ENCODE measurements at regions not wholly inside any gene's neighbourhood (a gene's known extent, or its start where the extent isn't known, plus 50 kb on each side); places are given as distances from the start of the nearest gene placed in this dataset.
"Not testable (repeated sequence)": the region's sequence is repeated elsewhere in the genome, so short reads cannot be mapped to it uniquely, and the experiment has no call there.

DNA sequence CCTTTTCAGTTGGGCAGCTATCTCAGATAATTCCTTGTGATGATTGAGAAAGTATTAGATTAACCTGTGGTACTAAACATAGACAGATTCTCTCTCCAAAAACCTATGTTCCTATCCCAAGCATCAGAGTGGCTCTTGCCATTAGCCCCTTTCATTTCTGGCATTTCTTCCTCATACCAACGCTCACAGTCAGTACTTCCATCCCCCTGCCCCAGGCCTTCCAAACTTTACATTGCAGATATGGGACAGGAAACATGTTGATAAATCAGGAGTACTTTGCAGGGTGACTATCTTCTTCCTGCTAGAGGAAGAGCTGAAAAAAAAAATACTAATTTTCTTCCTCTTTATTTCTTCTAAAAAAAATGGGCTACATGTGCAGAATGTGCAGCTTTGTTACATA, 442.6 kb upstream of the RGMB start:
- no peaks in the 10 kb centered on the region for H3K36me3 ChIP-seq (ENCODE audit: control insufficient read depth, insufficient read depth, low read length)
- no peak for DNase-seq (ENCODE audit: extremely low read depth, insufficient read length)
- H3K27me3 ChIP-seq (replicated peaks; ENCODE audit: control insufficient read depth, insufficient read depth, low read length): no peaks in the 10 kb centered on the region
- TF ChIP-seq, protein P1, sequence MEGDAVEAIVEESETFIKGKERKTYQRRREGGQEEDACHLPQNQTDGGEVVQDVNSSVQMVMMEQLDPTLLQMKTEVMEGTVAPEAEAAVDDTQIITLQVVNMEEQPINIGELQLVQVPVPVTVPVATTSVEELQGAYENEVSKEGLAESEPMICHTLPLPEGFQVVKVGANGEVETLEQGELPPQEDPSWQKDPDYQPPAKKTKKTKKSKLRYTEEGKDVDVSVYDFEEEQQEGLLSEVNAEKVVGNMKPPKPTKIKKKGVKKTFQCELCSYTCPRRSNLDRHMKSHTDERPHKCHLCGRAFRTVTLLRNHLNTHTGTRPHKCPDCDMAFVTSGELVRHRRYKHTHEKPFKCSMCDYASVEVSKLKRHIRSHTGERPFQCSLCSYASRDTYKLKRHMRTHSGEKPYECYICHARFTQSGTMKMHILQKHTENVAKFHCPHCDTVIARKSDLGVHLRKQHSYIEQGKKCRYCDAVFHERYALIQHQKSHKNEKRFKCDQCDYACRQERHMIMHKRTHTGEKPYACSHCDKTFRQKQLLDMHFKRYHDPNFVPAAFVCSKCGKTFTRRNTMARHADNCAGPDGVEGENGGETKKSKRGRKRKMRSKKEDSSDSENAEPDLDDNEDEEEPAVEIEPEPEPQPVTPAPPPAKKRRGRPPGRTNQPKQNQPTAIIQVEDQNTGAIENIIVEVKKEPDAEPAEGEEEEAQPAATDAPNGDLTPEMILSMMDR (IDR thresholded peaks at IDR 0.05; ENCODE audit: insufficient read depth, low read length, poor library complexity, severe bottlenecking): no peak
- no peak overlapping the region for H3K4me3 ChIP-seq (replicated peaks; ENCODE audit: low read depth, low read length)

DNA sequence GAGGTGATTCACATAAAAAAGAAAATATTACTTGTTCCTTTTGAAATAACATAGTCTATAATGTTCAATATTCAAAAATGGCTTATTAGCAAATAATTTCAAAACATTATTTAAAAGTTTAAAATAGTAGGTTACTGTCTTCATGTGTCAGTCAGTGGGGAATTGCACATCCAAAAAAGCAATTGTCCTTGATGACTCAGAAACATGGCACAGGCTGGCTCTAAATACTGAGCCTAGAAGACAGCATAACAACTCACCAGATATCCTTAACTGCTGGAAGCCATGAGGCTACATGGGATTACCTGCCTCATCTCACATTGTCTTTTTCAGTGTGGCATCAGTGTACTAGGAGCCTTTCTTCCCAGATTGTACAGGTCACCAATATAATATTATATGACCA, 439.5 kb upstream of the RGMB start:
- no peak overlapping the region for H3K4me3 ChIP-seq (replicated peaks; ENCODE audit: low read depth, low read length)
- H3K27me3 ChIP-seq (replicated peaks; ENCODE audit: control insufficient read depth, insufficient read depth, low read length): no peaks in the 10 kb centered on the region
- no peaks in the 10 kb centered on the region for H3K36me3 ChIP-seq (ENCODE audit: control insufficient read depth, insufficient read depth, low read length)
- TF ChIP-seq, protein P1 (IDR thresholded peaks at IDR 0.05; ENCODE audit: insufficient read depth, low read length, poor library complexity, severe bottlenecking): no peak
- no peak for DNase-seq (ENCODE audit: extremely low read depth, insufficient read length)

- no peak for DNase-seq (ENCODE audit: extremely low read depth, insufficient read length)
- H3K36me3 ChIP-seq (ENCODE audit: control insufficient read depth, insufficient read depth, low read length): no peaks in the 10 kb centered on the region
- H3K27me3 ChIP-seq (replicated peaks; ENCODE audit: control insufficient read depth, insufficient read depth, low read length): no peaks in the 10 kb centered on the region
- TF ChIP-seq, protein P1 (IDR thresholded peaks at IDR 0.05; ENCODE audit: insufficient read depth, low read length, poor library complexity, severe bottlenecking): no peak
- no peak overlapping the region for H3K4me3 ChIP-seq (replicated peaks; ENCODE audit: low read depth, low read length)
Observed at GRCh38 chr5:98334946-98335345, 438.5 kb upstream of the RGMB start.

- no peak for DNase-seq (ENCODE audit: extremely low read depth, insufficient read length)
- no peak overlapping the region for H3K4me3 ChIP-seq (replicated peaks; ENCODE audit: low read depth, low read length)
- TF ChIP-seq, protein P1 (IDR thresholded peaks at IDR 0.05; ENCODE audit: insufficient read depth, low read length, poor library complexity, severe bottlenecking): no peak
- H3K27me3 ChIP-seq (replicated peaks; ENCODE audit: control insufficient read depth, insufficient read depth, low read length): no peaks in the 10 kb centered on the region
- H3K36me3 ChIP-seq (ENCODE audit: control insufficient read depth, insufficient read depth, low read length): no peaks in the 10 kb centered on the region
Observed at GRCh38 chr5:98339141-98339848, 434.2 kb upstream of the RGMB start.

- Histone ChIP-seq H3K36me3 (ENCODE audit: control insufficient read depth, insufficient read depth, low read length) (no peaks in the 10 kb centered on the region), H3K4me3 (replicated peaks; ENCODE audit: low read depth, low read length) (no peak overlapping the region), H3K27me3 (replicated peaks; ENCODE audit: control insufficient read depth, insufficient read depth, low read length) (no peaks in the 10 kb centered on the region)
- DNase-seq (ENCODE audit: extremely low read depth, insufficient read length): no peak
- TF ChIP-seq, protein P1 (IDR thresholded peaks at IDR 0.05; ENCODE audit: insufficient read depth, low read length, poor library complexity, severe bottlenecking): no peak
Observed at GRCh38 chr5:98341038-98342032, 432.1 kb upstream of the RGMB start.

DNA sequence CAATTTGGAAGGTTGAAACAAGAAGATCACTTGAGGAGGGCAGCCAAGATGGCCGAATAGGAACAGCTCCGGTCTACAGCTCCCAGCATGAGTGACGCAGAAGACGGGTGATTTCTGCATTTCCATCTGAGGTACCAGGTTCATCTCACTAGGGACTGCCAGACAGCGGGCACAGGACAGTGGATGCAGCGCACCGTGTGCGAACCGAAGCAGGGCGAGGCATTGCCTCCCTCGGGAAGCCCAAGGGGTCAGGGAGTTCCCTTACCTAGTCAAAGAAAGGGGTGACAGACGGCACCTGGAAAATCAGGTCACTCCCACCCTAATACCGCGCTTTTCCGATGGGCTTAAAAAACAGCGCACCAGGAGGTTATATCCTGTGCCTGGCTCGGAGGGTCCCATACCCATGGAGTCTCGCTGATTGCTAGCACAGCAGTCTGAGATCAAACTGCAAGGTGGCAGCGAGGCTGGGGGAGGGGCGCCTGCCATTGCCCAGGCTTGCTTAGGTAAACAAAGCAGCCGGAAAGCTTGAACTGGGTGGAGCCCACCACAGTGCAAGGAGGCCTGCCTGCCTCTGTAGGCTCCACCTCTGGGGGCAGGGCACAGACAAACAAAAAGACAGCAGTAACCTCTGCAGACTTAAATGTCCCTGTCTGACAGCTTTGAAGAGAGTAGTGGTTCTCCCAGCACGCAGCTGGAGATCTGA, 430.4 kb upstream of the RGMB start:
- H3K4me3 ChIP-seq (replicated peaks; ENCODE audit: low read depth, low read length); H3K27me3 ChIP-seq (replicated peaks; ENCODE audit: control insufficient read depth, insufficient read depth, low read length); H3K36me3 ChIP-seq (ENCODE audit: control insufficient read depth, insufficient read depth, low read length); DNase-seq (ENCODE audit: extremely low read depth, insufficient read length): not testable (repeated sequence)
